HL-60 (cell line): ENCODE measurements at regions not wholly inside any gene's neighbourhood (a gene's known extent, or its start where the extent isn't known, plus 50 kb on each side); places are given as distances from the start of the nearest gene placed in this dataset.
A peak's percentile ranks its signal among the peaks of the same experiment; 100 is the strongest.

Experiments
- CTCF ChIP-seq: IDR thresholded peaks from one replicate; pipeline ENCODE4 v1.5.1; 2011; ENCODE audit warnings: low read length, control low read depth, inconsistent platforms; ENCODE audit not compliant: insufficient read depth
- GABPA ChIP-seq: IDR thresholded peaks from 2 replicates; pipeline ENCODE4 v1.6.1; 2012; ENCODE audit warnings: low read depth
- POLR2AphosphoS5 ChIP-seq: IDR thresholded peaks from 2 replicates; pipeline ENCODE4 v1.6.1; 2012; ENCODE audit warnings: low read depth
- REST ChIP-seq: IDR thresholded peaks from 2 replicates; pipeline ENCODE4 v1.6.1; 2012; ENCODE audit warnings: low read depth; ENCODE audit not compliant: insufficient replicate concordance
- SPI1 ChIP-seq: IDR thresholded peaks from 2 replicates; pipeline ENCODE4 v1.6.1; 2012; ENCODE audit warnings: low read depth, mild to moderate bottlenecking, borderline replicate concordance

- no peak for TF ChIP-seq CTCF
- TF ChIP-seq REST, result no peak
- peak; percentile 49; the same call in 1 of the 2 replicates for TF ChIP-seq SPI1
- TF ChIP-seq GABPA, result no peak
- no peak for TF ChIP-seq POLR2AphosphoS5
Measured at GRCh38 chr10:2543142-2543886, 524.0 kb upstream of the PFKP start.
